HG03025 (cell line): ENCODE measurements at regions not wholly inside any gene's neighbourhood (a gene's known extent, or its start where the extent isn't known, plus 50 kb on each side); places are given as distances from the start of the nearest gene placed in this dataset.
"Not testable (repeated sequence)": the region's sequence is repeated elsewhere in the genome, so short reads cannot be mapped to it uniquely, and the experiment has no call there.

Experiments
- ATAC-seq: cut with Tn5 transposase; IDR thresholded peaks from one replicate; pipeline ENCODE4 v1.9.1; 2021; ENCODE audit warnings: mild to moderate bottlenecking, moderate library complexity; ENCODE audit not compliant: unreplicated experiment, low FRiP score

GRCh38 chr3:39558775-39559306 is 91.4 kb downstream of the MOBP start:
- ATAC-seq = no peak

- no peak for ATAC-seq
Measured at GRCh38 chr3:39559543-39559942, 92.1 kb downstream of the MOBP start.

- ATAC-seq = no peak
Measured at GRCh38 chr3:39568508-39568907, 101.0 kb downstream of the MOBP start.

- ATAC-seq = no peak
Measured at GRCh38 chr3:39569095-39569494, 101.6 kb downstream of the MOBP start.

- no peak for ATAC-seq
Measured at GRCh38 chr3:39573392-39573791, 105.9 kb downstream of the MOBP start.

GRCh38 chr3:39577541-39577940 is 110.1 kb downstream of the MOBP start:
- no peak for ATAC-seq

GRCh38 chr3:39586215-39586614 is 118.7 kb downstream of the MOBP start:
- not testable (repeated sequence) for ATAC-seq

- no peak for ATAC-seq
Measured at GRCh38 chr3:39587113-39587512, 119.6 kb downstream of the MOBP start.

- ATAC-seq = no peak
Measured at GRCh38 chr3:39590806-39591205, 123.3 kb downstream of the MOBP start.

GRCh38 chr3:39592311-39593050 is 125.0 kb downstream of the MOBP start:
- peak; percentile 56 for ATAC-seq

GRCh38 chr3:39593341-39593740 is 125.9 kb downstream of the MOBP start:
- ATAC-seq = no peak

GRCh38 chr3:39601241-39601640 is 133.8 kb downstream of the MOBP start:
- ATAC-seq = no peak

GRCh38 chr3:39605837-39606236 is 138.4 kb downstream of the MOBP start:
- no peak for ATAC-seq

GRCh38 chr3:39626198-39626597 is 158.7 kb downstream of the MOBP start:
- no peak for ATAC-seq

GRCh38 chr3:39631136-39631535 is 163.7 kb downstream of the MOBP start:
- ATAC-seq = no peak

GRCh38 chr3:39637807-39638206 is 170.3 kb downstream of the MOBP start:
- no peak for ATAC-seq

- no peak for ATAC-seq
Measured at GRCh38 chr3:39638301-39638700, 170.8 kb downstream of the MOBP start.

- ATAC-seq = no peak
Measured at GRCh38 chr3:39639344-39640236, 169.8 kb upstream of the MYRIP start.

- no peak for ATAC-seq
Measured at GRCh38 chr3:39641274-39641673, 168.1 kb upstream of the MYRIP start.

- ATAC-seq = no peak
Measured at GRCh38 chr3:39644176-39644575, 165.2 kb upstream of the MYRIP start.

- ATAC-seq = not testable (repeated sequence)
Measured at GRCh38 chr3:39651256-39651655, 158.2 kb upstream of the MYRIP start.
